ENCODE measurements at regions not wholly inside any gene's neighbourhood (a gene's known extent, or its start where the extent isn't known, plus 50 kb on each side); places are given as distances from the start of the nearest gene placed in this dataset.

DNA sequence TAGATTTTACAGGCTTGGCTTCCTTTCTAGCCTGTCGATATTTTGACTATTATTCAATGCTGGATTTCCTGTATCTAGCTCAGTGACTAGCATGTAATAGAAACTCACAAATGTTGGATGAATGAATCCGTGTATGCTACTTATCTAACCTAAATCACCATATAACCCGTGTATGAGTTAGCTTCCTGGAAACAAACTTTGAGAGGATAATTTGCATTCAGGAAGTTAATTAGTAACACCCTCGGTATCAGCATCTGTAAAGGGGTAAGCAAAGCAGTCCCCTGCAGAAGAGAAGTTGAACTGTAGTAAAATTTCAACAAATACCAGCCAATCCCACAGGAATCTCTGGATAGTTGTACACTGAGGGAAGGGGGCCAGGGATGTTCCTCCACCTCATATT lies 269.4 kb upstream of the LRATD1 start:
- TF ChIP-seq, protein P1, sequence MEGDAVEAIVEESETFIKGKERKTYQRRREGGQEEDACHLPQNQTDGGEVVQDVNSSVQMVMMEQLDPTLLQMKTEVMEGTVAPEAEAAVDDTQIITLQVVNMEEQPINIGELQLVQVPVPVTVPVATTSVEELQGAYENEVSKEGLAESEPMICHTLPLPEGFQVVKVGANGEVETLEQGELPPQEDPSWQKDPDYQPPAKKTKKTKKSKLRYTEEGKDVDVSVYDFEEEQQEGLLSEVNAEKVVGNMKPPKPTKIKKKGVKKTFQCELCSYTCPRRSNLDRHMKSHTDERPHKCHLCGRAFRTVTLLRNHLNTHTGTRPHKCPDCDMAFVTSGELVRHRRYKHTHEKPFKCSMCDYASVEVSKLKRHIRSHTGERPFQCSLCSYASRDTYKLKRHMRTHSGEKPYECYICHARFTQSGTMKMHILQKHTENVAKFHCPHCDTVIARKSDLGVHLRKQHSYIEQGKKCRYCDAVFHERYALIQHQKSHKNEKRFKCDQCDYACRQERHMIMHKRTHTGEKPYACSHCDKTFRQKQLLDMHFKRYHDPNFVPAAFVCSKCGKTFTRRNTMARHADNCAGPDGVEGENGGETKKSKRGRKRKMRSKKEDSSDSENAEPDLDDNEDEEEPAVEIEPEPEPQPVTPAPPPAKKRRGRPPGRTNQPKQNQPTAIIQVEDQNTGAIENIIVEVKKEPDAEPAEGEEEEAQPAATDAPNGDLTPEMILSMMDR (IDR thresholded peaks at IDR 0.05), result no peak
- Histone ChIP-seq H3K27ac (no peak overlapping the region), H3K4me3 (no peak overlapping the region), H3K9me3 (no peaks in the 10 kb centered on the region), H3K27me3 (no peaks in the 10 kb centered on the region), H3K4me1 (no peaks in the 10 kb centered on the region), H3K36me3 (no peaks in the 10 kb centered on the region)
- DNase-seq (ENCODE audit: low spot score in 2 of 2), result no peak
- intact Hi-C loops (cut with DNase I), result no loop called here

DNA sequence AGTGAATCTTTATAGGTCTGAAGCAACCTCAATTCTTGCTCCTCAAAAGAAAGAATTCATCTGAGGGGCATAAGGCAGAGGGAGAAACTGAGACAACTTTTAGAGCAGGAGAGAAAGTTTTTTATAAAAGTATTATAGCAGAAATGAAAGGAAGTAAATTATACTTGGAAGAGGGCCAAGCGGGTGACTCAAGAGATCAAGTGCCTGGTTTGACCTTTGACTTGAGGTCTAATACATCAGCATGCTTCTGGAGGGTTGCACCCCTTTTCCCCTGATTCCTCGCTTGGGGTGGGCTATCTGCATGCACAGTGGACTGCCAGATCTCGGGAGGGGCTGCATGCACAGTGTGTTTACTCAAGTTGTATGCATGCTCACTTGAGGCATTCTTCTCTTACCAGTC lies 268.5 kb upstream of the LRATD1 start:
- intact Hi-C loops (cut with DNase I), result no loop called here
- TF ChIP-seq, protein P1 (IDR thresholded peaks at IDR 0.05), result no peak
- no peak overlapping the region for H3K27ac ChIP-seq
- H3K36me3 ChIP-seq, result no peaks in the 10 kb centered on the region
- DNase-seq (ENCODE audit: low spot score in 2 of 2), result no peak
- no peaks in the 10 kb centered on the region for H3K27me3 ChIP-seq
- no peaks in the 10 kb centered on the region for H3K4me1 ChIP-seq
- H3K9me3 ChIP-seq, result no peaks in the 10 kb centered on the region
- H3K4me3 ChIP-seq, result no peak overlapping the region

DNA sequence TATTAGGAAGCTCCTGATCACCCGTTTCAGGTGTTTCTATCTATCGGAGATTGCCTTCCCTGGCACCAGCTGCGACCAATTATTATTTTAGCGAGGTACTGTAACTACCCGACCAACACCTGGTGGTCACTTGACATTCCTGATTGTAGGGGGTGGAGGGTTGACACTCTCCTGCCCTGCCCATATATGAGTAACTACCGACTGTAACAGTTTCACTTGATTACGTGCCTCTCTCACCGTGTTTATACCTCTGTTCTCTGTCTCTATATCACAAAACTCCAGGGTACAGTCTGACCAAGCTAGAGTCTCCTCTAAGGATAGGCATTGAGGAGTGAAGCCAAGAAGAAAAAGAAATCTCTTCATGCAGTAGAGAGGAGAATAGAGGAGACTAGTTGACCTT lies 268.0 kb upstream of the LRATD1 start:
- Histone ChIP-seq H3K27ac (no peak overlapping the region), H3K4me1 (no peaks in the 10 kb centered on the region), H3K27me3 (no peaks in the 10 kb centered on the region), H3K4me3 (no peak overlapping the region), H3K36me3 (no peaks in the 10 kb centered on the region), H3K9me3 (no peaks in the 10 kb centered on the region)
- no peak for DNase-seq (ENCODE audit: low spot score in 2 of 2)
- intact Hi-C loops (cut with DNase I), result no loop called here
- TF ChIP-seq, protein P1 (IDR thresholded peaks at IDR 0.05), result no peak

DNA sequence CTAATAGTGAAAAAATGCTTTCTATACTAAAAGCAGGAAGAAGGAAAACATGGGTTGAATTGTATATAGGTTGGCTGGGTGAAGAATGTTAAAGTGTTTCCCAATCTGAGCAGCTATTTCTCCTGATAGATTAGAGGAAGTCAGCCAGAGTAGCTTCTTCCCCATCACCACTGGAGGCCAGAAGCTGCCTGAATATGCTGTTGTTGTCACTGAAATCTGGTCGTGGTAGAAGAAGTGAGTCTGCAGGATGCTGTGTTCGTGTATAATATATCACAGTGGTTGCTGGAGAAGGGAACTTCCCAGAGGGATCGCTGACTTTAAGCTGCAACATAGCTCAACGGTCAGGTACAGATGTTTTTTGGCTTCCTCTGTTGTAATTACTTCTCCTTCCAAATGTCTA lies 247.5 kb upstream of the LRATD1 start:
- H3K36me3 ChIP-seq, result no peaks in the 10 kb centered on the region
- no peak overlapping the region for H3K4me3 ChIP-seq
- intact Hi-C loops (cut with DNase I), result no loop called here
- H3K27ac ChIP-seq, result no peak overlapping the region
- H3K9me3 ChIP-seq, result no peaks in the 10 kb centered on the region
- TF ChIP-seq, protein P1 (IDR thresholded peaks at IDR 0.05), result no peak
- H3K4me1 ChIP-seq, result no peaks in the 10 kb centered on the region
- DNase-seq (ENCODE audit: low spot score in 2 of 2), result no peak
- no peaks in the 10 kb centered on the region for H3K27me3 ChIP-seq

DNA sequence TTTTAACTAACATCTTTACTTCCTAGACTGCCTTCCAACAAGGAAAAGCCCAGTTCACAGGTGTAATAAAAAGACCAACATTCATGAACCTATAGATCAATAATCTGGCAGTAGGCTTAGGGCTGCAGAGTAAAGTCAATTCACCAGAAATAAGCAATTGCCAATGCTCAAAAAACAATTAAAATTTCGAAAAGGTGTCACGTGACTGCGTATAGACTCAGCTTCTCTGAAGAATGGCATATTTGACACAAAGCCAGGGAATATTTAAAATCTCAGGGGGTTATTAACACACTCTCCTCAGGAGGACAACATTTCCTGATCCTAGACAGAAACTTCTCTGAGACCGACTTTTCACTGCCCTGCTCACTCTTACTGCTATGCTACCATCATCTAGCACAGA lies 245.2 kb upstream of the LRATD1 start:
- intact Hi-C loops (cut with DNase I), result no loop called here
- H3K9me3 ChIP-seq, result no peaks in the 10 kb centered on the region
- no peaks in the 10 kb centered on the region for H3K4me1 ChIP-seq
- no peak for DNase-seq (ENCODE audit: low spot score in 2 of 2)
- H3K36me3 ChIP-seq, result no peaks in the 10 kb centered on the region
- H3K27ac ChIP-seq, result no peak overlapping the region
- no peaks in the 10 kb centered on the region for H3K27me3 ChIP-seq
- H3K4me3 ChIP-seq, result no peak overlapping the region
- TF ChIP-seq, protein P1 (IDR thresholded peaks at IDR 0.05), result no peak

DNA sequence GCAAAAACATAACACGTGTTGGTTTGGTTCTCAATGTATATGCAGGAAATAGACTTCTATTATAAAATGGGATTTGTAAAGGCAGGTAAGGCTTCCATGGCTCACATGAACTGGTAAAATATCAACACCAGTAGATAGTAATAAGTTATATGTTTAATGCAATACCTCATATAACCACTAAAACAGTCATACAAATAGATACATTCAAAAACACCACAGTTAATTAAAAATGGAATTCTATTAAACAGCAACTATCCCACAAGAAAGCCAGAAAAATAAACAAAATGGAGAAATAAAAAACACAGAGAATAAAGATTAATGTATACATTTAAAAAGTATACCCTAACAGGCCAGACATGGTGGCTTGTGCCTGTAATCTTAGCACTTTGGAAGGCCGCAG lies 243.8 kb upstream of the LRATD1 start:
- DNase-seq (ENCODE audit: low spot score in 2 of 2), result no peak
- H3K36me3 ChIP-seq, result no peaks in the 10 kb centered on the region
- H3K4me3 ChIP-seq, result no peak overlapping the region
- TF ChIP-seq, protein P1 (IDR thresholded peaks at IDR 0.05), result no peak
- no peaks in the 10 kb centered on the region for H3K4me1 ChIP-seq
- no peak overlapping the region for H3K27ac ChIP-seq
- H3K27me3 ChIP-seq, result no peaks in the 10 kb centered on the region
- H3K9me3 ChIP-seq, result no peaks in the 10 kb centered on the region
- intact Hi-C loops (cut with DNase I), result no loop called here
